Mesothelial cell of epicardium (in vitro differentiated cells): ENCODE measurements at regions not wholly inside any gene's neighbourhood (a gene's known extent, or its start where the extent isn't known, plus 50 kb on each side); places are given as distances from the start of the nearest gene placed in this dataset.

ENCODE experiments used
- DNase-seq, 2 experiments: peaks; one replicate each; pipeline ENCODE4 v3.0.0; 2021; ENCODE audit warnings: low spot score in 2 of 2; ENCODE audit not compliant: unreplicated experiment in 2 of 2
- H3K27ac Mint-ChIP-seq: 2 replicates; pipeline ENCODE4 v1.8.0; 2021; ENCODE audit warnings: mixed read lengths
- H3K27me3 Mint-ChIP-seq: 2 replicates; pipeline ENCODE4 v1.8.0; 2021; ENCODE audit warnings: low read depth, mixed read lengths
- H3K36me3 Mint-ChIP-seq: 2 replicates; pipeline ENCODE4 v1.8.0; 2021; ENCODE audit warnings: mixed read lengths
- H3K4me1 Mint-ChIP-seq: 2 replicates; pipeline ENCODE4 v1.8.0; 2021; ENCODE audit warnings: mixed read lengths
- H3K4me3 Mint-ChIP-seq: 2 replicates; pipeline ENCODE4 v1.8.0; 2021; ENCODE audit warnings: mild to moderate bottlenecking, moderate library complexity, mixed read lengths
- H3K9me3 Mint-ChIP-seq: 2 replicates; pipeline ENCODE4 v1.8.0; 2021; ENCODE audit warnings: mixed read lengths
- CTCF ChIP-seq: fragments of 200-600 bp; sonication (generic); IDR thresholded peaks from one replicate; pipeline ENCODE4 v1.5.0; 2021; ENCODE audit warnings: antibody characterized with exemption; ENCODE audit not compliant: unreplicated experiment

GRCh38 chr5:165305596-165305995 lies 1800.2 kb downstream of the MAT2B start:
- Mint-ChIP-seq H3K9me3 (peaks cover 4% of the 10 kb centered on the region), H3K4me3 (no peak overlapping the region), H3K27ac (no peak overlapping the region), H3K4me1 (peaks cover 6% of the 10 kb centered on the region), H3K27me3 (no peaks in the 10 kb centered on the region), H3K36me3 (no peaks in the 10 kb centered on the region)
- TF ChIP-seq CTCF = no peak
- DNase-seq = no peak

- Mint-ChIP-seq H3K4me3 (no peak overlapping the region), H3K36me3 (no peaks in the 10 kb centered on the region), H3K9me3 (no peaks in the 10 kb centered on the region), H3K27ac (no peak overlapping the region), H3K4me1 (peaks cover 10% of the 10 kb centered on the region), H3K27me3 (no peaks in the 10 kb centered on the region)
- TF ChIP-seq CTCF = no peak
- DNase-seq = no peak
Observed at GRCh38 chr5:165309446-165309845, 1804.0 kb downstream of the MAT2B start.

- no peak for DNase-seq
- peaks cover 10% of the 10 kb centered on the region for H3K4me1 Mint-ChIP-seq
- H3K36me3 Mint-ChIP-seq = no peaks in the 10 kb centered on the region
- H3K9me3 Mint-ChIP-seq = no peaks in the 10 kb centered on the region
- H3K27ac Mint-ChIP-seq = no peak overlapping the region
- H3K4me3 Mint-ChIP-seq = no peak overlapping the region
- TF ChIP-seq CTCF = no peak
- no peaks in the 10 kb centered on the region for H3K27me3 Mint-ChIP-seq
Observed at GRCh38 chr5:165310031-165310430, 1804.6 kb downstream of the MAT2B start.

- DNase-seq = no peak
- Mint-ChIP-seq H3K27me3 (no peaks in the 10 kb centered on the region), H3K4me3 (no peak overlapping the region), H3K27ac (no peak overlapping the region), H3K36me3 (peaks cover 7% of the 10 kb centered on the region), H3K9me3 (peaks cover 26% of the 10 kb centered on the region), H3K4me1 (peaks cover 3% of the 10 kb centered on the region)
- no peak for TF ChIP-seq CTCF
Observed at GRCh38 chr5:165321912-165322311, 1816.5 kb downstream of the MAT2B start.

GRCh38 chr5:165325221-165325620 lies 1819.8 kb downstream of the MAT2B start:
- no peak for DNase-seq
- Mint-ChIP-seq H3K27me3 (no peaks in the 10 kb centered on the region), H3K9me3 (no peaks in the 10 kb centered on the region), H3K4me1 (peaks cover 4% of the 10 kb centered on the region), H3K36me3 (no peaks in the 10 kb centered on the region), H3K27ac (no peak overlapping the region), H3K4me3 (no peak overlapping the region)
- TF ChIP-seq CTCF = no peak

- H3K27ac Mint-ChIP-seq = no peak overlapping the region
Observed at GRCh38 chr5:165327631-165328030, 1822.2 kb downstream of the MAT2B start.

More at GRCh38 chr5:165327631-165328030, 1822.2 kb downstream of the MAT2B start:
- no peaks in the 10 kb centered on the region for H3K36me3 Mint-ChIP-seq
- H3K4me3 Mint-ChIP-seq = no peak overlapping the region
- no peak for DNase-seq
- H3K27me3 Mint-ChIP-seq = no peaks in the 10 kb centered on the region
- peaks cover 2% of the 10 kb centered on the region for H3K4me1 Mint-ChIP-seq
- no peak for TF ChIP-seq CTCF
- H3K9me3 Mint-ChIP-seq = no peaks in the 10 kb centered on the region
